Keratinocyte (primary cell): ENCODE measurements at regions not wholly inside any gene's neighbourhood (a gene's known extent, or its start where the extent isn't known, plus 50 kb on each side); places are given as distances from the start of the nearest gene placed in this dataset.

Experiments
- EZH2 ChIP-seq: IDR thresholded peaks from one replicate; pipeline ENCODE4 v1.6.1; 2012; ENCODE audit warnings: inconsistent platforms, mild to moderate bottlenecking, low read length, moderate library complexity
- TF ChIP-seq, protein P1 (sequence below), 3 experiments: IDR thresholded peaks in 1 of 3; conservative IDR thresholded peaks in 1 of 3; optimal IDR thresholded peaks in 1 of 3; 2 replicates in 2 of 3; 3 replicates in 1 of 3; pipeline versions ENCODE3 to v1.5.1; 2011; ENCODE audit warnings: low read length in 3 of 3, mild to moderate bottlenecking in 3 of 3, moderate library complexity in 2 of 3, control low read depth in 1 of 3, inconsistent platforms in 1 of 3; ENCODE audit not compliant: insufficient read depth in 2 of 3; ENCODE audit errors: extremely low read depth in 1 of 3

DNA sequence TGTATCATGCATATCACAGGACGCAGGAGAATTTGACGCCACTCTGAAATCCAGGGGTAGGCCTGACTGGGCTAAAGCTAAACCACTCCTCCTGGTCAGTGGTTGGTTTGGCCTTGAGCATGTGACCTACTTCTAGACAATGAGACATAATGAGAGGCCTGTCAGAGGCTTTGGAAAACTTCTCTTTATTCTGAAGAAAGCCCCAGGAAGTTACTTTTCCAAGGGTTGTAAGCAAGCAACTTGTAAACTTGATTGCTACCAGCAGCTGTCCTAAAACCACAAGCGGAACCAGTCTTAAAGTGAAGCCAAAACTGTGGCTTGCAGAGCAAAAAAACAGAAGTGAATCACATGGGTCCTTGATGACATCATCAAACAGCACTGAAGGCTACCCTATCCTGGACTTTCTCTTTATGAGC lies 138.2 kb upstream of the COX10 start:
- TF ChIP-seq, protein P1, sequence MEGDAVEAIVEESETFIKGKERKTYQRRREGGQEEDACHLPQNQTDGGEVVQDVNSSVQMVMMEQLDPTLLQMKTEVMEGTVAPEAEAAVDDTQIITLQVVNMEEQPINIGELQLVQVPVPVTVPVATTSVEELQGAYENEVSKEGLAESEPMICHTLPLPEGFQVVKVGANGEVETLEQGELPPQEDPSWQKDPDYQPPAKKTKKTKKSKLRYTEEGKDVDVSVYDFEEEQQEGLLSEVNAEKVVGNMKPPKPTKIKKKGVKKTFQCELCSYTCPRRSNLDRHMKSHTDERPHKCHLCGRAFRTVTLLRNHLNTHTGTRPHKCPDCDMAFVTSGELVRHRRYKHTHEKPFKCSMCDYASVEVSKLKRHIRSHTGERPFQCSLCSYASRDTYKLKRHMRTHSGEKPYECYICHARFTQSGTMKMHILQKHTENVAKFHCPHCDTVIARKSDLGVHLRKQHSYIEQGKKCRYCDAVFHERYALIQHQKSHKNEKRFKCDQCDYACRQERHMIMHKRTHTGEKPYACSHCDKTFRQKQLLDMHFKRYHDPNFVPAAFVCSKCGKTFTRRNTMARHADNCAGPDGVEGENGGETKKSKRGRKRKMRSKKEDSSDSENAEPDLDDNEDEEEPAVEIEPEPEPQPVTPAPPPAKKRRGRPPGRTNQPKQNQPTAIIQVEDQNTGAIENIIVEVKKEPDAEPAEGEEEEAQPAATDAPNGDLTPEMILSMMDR (optimal IDR thresholded peaks at IDR 0.05 in 1 of 3, IDR thresholded peaks at IDR 0.05 in 1 of 3, conservative IDR thresholded peaks at IDR 0.05 in 1 of 3; ENCODE audit: extremely low read depth in 1 of 3, insufficient read depth in 2 of 3, low read length in 3 of 3) = no peak
- TF ChIP-seq EZH2 = no peak
